Caco-2 (cell line): ENCODE measurements at regions not wholly inside any gene's neighbourhood (a gene's known extent, or its start where the extent isn't known, plus 50 kb on each side); places are given as distances from the start of the nearest gene placed in this dataset.

ENCODE experiments used
- BruUV-seq: library from RNA; stranded (reverse); fragments of 400-500 nt; replicated peaks from 2 replicates; lab custom pipeline; 2021; lab: Mats Ljungman, UMichigan
- CTCF ChIA-PET: fragments of 300-600 bp; sonication (Branson Sonifier 250); formaldehyde crosslinking; loops from one replicate; lab custom pipeline; 2022; ENCODE audit warnings: antibody characterized with exemption; lab: Charles Lee
- POLR2A ChIA-PET: fragments of 300-600 bp; sonication (Branson Sonifier 250); formaldehyde crosslinking; loops from one replicate; lab custom pipeline; 2022; ENCODE audit warnings: antibody characterized with exemption; lab: Charles Lee
- DNase-seq, 2 experiments: peaks; one replicate each; pipeline versions ENCODE4 v3.0.0 to v3.0.0-alpha.2; 2020 to 2022
- H3K27me3 ChIP-seq: replicated peaks from 2 replicates; pipeline ENCODE4 v1.6.0; 2011; ENCODE audit warnings: low read length; ENCODE audit not compliant: control insufficient read depth, insufficient read depth
- H3K36me3 ChIP-seq: 2 replicates; pipeline ENCODE4 v1.5.1; 2011; ENCODE audit warnings: low read length; ENCODE audit not compliant: control insufficient read depth, insufficient read depth
- H3K4me1 ChIP-seq: fragments of 250-450 bp; sonication (Bioruptor Pico); 2 replicates; pipeline ENCODE4 v1.5.1; 2020; ENCODE audit warnings: mild to moderate bottlenecking
- H3K4me3 ChIP-seq: 2 replicates; pipeline ENCODE4 v1.5.1; 2011; ENCODE audit warnings: low read depth, mild to moderate bottlenecking, control low read depth, low read length
- H3K9me3 ChIP-seq: fragments of 250-450 bp; sonication (Bioruptor Pico); 2 replicates; pipeline ENCODE4 v1.5.1; 2020; ENCODE audit warnings: mild to moderate bottlenecking, moderate library complexity
- H3K27ac Mint-ChIP-seq: one replicate; pipeline ENCODE4 v1.8.0; 2022; ENCODE audit warnings: mixed read lengths; ENCODE audit not compliant: unreplicated experiment
- H3K27me3 Mint-ChIP-seq: one replicate; pipeline ENCODE4 v1.8.0; 2022; ENCODE audit warnings: mixed read lengths; ENCODE audit not compliant: insufficient read depth, unreplicated experiment
- H3K36me3 Mint-ChIP-seq: one replicate; pipeline ENCODE4 v1.8.0; 2022; ENCODE audit warnings: mild to moderate bottlenecking, mixed read lengths; ENCODE audit not compliant: insufficient read depth, unreplicated experiment
- H3K4me1 Mint-ChIP-seq: one replicate; pipeline ENCODE4 v1.8.0; 2022; ENCODE audit warnings: low read depth, mixed read lengths; ENCODE audit not compliant: unreplicated experiment
- H3K4me3 Mint-ChIP-seq: one replicate; pipeline ENCODE4 v1.8.0; 2022; ENCODE audit warnings: mild to moderate bottlenecking, moderate library complexity, mixed read lengths; ENCODE audit not compliant: unreplicated experiment
- H3K9me3 Mint-ChIP-seq: one replicate; pipeline ENCODE4 v1.8.0; 2022; ENCODE audit warnings: mixed read lengths; ENCODE audit not compliant: unreplicated experiment
- intact Hi-C: fragments of 100-400 bp; cut with micrococcal nuclease; formaldehyde crosslinking; loops from one replicate; pipeline ENCODE4 v1.10.0; 2022; ENCODE audit not compliant: unreplicated experiment
- TF ChIP-seq, protein P1 (sequence below), 2 experiments: fragments of 200-600 bp in 1 of 2; IDR thresholded peaks; 1 replicate in 1 of 2; 2 replicates in 1 of 2; pipeline versions ENCODE4 v1.5.1 to v1.8.0; 2011 to 2022; ENCODE audit warnings: antibody characterized with exemption in 1 of 2, control low read depth in 1 of 2, inconsistent platforms in 1 of 2, low read depth in 1 of 2, low read length in 1 of 2, mild to moderate bottlenecking in 1 of 2, moderate library complexity in 1 of 2; ENCODE audit not compliant: insufficient read depth in 1 of 2, severe bottlenecking in 1 of 2, unreplicated experiment in 1 of 2

DNA sequence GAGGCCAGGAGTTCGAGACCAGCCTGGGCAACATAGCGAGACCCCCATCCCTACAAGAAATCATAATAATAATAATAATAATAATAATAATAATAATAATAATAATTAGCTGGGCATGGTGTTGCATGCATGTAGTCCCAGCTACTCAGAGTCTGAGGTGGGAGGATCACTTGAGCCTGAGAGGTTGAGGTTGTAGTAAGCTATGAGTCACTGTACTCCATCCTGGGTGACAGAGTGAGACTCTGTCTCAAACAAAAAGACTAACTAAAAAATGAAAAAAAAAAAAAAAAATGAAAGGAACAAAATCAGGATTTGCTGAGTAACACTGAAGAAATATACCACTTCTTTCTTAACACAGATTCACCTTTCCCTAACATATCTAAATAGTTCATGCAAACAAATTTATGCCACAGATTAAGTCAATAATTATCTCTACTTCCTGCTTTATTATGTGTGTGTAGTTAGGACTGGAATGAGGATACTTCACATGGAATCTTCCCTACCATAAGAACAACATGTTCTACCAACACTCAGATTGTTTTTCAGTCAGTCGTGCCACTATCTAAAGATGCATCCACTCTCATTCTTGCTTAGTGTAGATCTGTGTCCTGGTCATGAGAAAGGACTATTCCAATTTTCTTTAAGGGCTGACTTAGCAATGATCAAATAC lies 928.7 kb downstream of the SLC4A3 start:
- BruUV-seq = no TSS peak
- TF ChIP-seq, protein P1, sequence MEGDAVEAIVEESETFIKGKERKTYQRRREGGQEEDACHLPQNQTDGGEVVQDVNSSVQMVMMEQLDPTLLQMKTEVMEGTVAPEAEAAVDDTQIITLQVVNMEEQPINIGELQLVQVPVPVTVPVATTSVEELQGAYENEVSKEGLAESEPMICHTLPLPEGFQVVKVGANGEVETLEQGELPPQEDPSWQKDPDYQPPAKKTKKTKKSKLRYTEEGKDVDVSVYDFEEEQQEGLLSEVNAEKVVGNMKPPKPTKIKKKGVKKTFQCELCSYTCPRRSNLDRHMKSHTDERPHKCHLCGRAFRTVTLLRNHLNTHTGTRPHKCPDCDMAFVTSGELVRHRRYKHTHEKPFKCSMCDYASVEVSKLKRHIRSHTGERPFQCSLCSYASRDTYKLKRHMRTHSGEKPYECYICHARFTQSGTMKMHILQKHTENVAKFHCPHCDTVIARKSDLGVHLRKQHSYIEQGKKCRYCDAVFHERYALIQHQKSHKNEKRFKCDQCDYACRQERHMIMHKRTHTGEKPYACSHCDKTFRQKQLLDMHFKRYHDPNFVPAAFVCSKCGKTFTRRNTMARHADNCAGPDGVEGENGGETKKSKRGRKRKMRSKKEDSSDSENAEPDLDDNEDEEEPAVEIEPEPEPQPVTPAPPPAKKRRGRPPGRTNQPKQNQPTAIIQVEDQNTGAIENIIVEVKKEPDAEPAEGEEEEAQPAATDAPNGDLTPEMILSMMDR (IDR thresholded peaks at IDR 0.05; ENCODE audit: insufficient read depth in 1 of 2, low read depth in 1 of 2, low read length in 1 of 2, severe bottlenecking in 1 of 2, unreplicated experiment in 1 of 2) = no peak
- H3K27me3 ChIP-seq = no peaks in the 10 kb centered on the region
- H3K36me3 ChIP-seq = no peaks in the 10 kb centered on the region
- peaks cover 9% of the 10 kb centered on the region for H3K27me3 Mint-ChIP-seq
- no peaks in the 10 kb centered on the region for H3K36me3 Mint-ChIP-seq
- H3K4me3 ChIP-seq = no peak overlapping the region
- ChIA-PET POLR2A (no interaction called here), CTCF (no interaction called here)
- H3K4me3 Mint-ChIP-seq = no peak overlapping the region
- intact Hi-C loops = no loop called here
- no peaks in the 10 kb centered on the region for H3K4me1 ChIP-seq
- no peaks in the 10 kb centered on the region for H3K9me3 ChIP-seq
- no peak for DNase-seq
- no peaks in the 10 kb centered on the region for H3K4me1 Mint-ChIP-seq
- H3K9me3 Mint-ChIP-seq = no peaks in the 10 kb centered on the region
- H3K27ac Mint-ChIP-seq = no peak overlapping the region

DNA sequence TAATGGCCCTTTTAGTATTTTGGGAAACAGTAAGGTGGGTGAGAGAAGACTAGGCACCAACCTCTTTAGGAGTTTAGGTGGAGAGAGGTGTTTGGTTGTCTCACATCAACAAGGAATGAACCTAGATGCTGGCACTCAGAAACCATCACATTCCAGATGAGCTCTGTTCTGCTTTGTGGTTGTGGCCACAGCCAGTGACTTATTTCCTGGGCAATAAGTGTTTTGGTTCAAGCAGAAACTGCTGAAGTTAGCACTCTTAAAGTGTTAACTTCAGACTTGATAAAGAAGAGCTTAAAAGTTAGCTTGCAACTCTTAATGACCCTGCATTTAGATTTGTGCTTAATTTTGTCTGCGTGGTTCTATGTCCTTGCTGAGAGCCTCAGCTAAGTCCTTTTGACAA lies 929.2 kb downstream of the SLC4A3 start:
- Histone ChIP-seq H3K36me3 (no peaks in the 10 kb centered on the region), H3K4me3 (no peak overlapping the region), H3K27me3 (no peaks in the 10 kb centered on the region), H3K4me1 (no peaks in the 10 kb centered on the region), H3K9me3 (no peaks in the 10 kb centered on the region)
- Mint-ChIP-seq H3K27ac (no peak overlapping the region), H3K27me3 (peaks cover 9% of the 10 kb centered on the region), H3K4me3 (no peak overlapping the region), H3K36me3 (no peaks in the 10 kb centered on the region), H3K4me1 (no peaks in the 10 kb centered on the region), H3K9me3 (no peaks in the 10 kb centered on the region)
- no TSS peak for BruUV-seq
- intact Hi-C loops = no loop called here
- no peak for DNase-seq
- ChIA-PET CTCF (no interaction called here), POLR2A (no interaction called here)
- TF ChIP-seq, protein P1 (IDR thresholded peaks at IDR 0.05; ENCODE audit: insufficient read depth in 1 of 2, low read depth in 1 of 2, low read length in 1 of 2, severe bottlenecking in 1 of 2, unreplicated experiment in 1 of 2) = no peak

DNA sequence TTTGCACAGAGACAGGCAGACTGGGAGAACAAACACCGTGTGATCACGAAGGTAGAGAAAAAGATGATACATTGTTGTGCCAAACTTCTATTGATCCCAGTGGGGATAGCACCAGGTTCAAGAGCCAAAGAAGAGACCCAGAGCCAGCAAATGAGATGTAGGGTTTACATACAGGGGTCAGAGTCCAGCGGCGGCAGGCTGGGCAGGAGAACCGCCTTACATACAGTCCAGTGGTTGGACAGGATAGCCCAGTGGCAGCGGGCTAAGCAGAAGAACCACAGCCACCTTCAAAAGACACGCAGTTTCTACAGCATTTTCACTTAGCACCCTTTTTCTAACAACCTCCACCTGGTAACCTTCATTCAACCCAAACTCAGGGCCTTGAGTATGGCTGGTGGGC lies 932.8 kb downstream of the SLC4A3 start:
- Mint-ChIP-seq H3K9me3 (no peaks in the 10 kb centered on the region), H3K27ac (no peak overlapping the region), H3K4me3 (no peak overlapping the region), H3K27me3 (peaks cover 9% of the 10 kb centered on the region), H3K4me1 (no peaks in the 10 kb centered on the region), H3K36me3 (no peaks in the 10 kb centered on the region)
- Histone ChIP-seq H3K36me3 (no peaks in the 10 kb centered on the region), H3K27me3 (no peaks in the 10 kb centered on the region), H3K9me3 (no peaks in the 10 kb centered on the region), H3K4me3 (no peak overlapping the region), H3K4me1 (no peaks in the 10 kb centered on the region)
- ChIA-PET POLR2A (no interaction called here), CTCF (no interaction called here)
- intact Hi-C loops = no loop called here
- TF ChIP-seq, protein P1 (IDR thresholded peaks at IDR 0.05; ENCODE audit: insufficient read depth in 1 of 2, low read depth in 1 of 2, low read length in 1 of 2, severe bottlenecking in 1 of 2, unreplicated experiment in 1 of 2) = no peak
- no peak for DNase-seq
- BruUV-seq = no TSS peak
